Neural crest cell (in vitro differentiated cells): ENCODE measurements at regions not wholly inside any gene's neighbourhood (a gene's known extent, or its start where the extent isn't known, plus 50 kb on each side); places are given as distances from the start of the nearest gene placed in this dataset.

Experiments used
- DNase-seq: peaks from one replicate; pipeline ENCODE4 v3.0.0; 2021; ENCODE audit warnings: low read depth, mixed read lengths, low spot score
- H3K27ac Mint-ChIP-seq: one replicate; pipeline ENCODE4 v1.8.0; 2021; ENCODE audit warnings: mild to moderate bottlenecking, mixed read lengths; ENCODE audit not compliant: unreplicated experiment
- H3K27me3 Mint-ChIP-seq: 2 replicates; pipeline ENCODE4 v1.8.0; 2021; ENCODE audit warnings: low read depth, mild to moderate bottlenecking, mixed read lengths
- H3K36me3 Mint-ChIP-seq: 2 replicates; pipeline ENCODE4 v1.8.0; 2021; ENCODE audit warnings: low read depth, mild to moderate bottlenecking, mixed read lengths
- H3K4me1 Mint-ChIP-seq: 2 replicates; pipeline ENCODE4 v1.8.0; 2021; ENCODE audit warnings: mixed read lengths
- H3K4me3 Mint-ChIP-seq: one replicate; pipeline ENCODE4 v1.8.0; 2021; ENCODE audit warnings: mild to moderate bottlenecking, mixed read lengths
- H3K9me3 Mint-ChIP-seq: 2 replicates; pipeline ENCODE4 v1.8.0; 2021; ENCODE audit warnings: mixed read lengths
- CTCF ChIP-seq: fragments of 200-600 bp; sonication (generic); conservative IDR thresholded peaks from 2 replicates; pipeline ENCODE4 v1.5.0; 2021; ENCODE audit warnings: antibody characterized with exemption, mild to moderate bottlenecking

GRCh38 chr5:99248066-99248465 is 319.3 kb upstream of the CHD1 start:
- DNase-seq: no peak
- Mint-ChIP-seq H3K27me3 (no peaks in the 10 kb centered on the region), H3K4me3 (no peak overlapping the region), H3K4me1 (no peaks in the 10 kb centered on the region), H3K36me3 (no peaks in the 10 kb centered on the region), H3K27ac (no peak overlapping the region), H3K9me3 (peaks cover 3% of the 10 kb centered on the region)
- no peak for TF ChIP-seq CTCF

DNA sequence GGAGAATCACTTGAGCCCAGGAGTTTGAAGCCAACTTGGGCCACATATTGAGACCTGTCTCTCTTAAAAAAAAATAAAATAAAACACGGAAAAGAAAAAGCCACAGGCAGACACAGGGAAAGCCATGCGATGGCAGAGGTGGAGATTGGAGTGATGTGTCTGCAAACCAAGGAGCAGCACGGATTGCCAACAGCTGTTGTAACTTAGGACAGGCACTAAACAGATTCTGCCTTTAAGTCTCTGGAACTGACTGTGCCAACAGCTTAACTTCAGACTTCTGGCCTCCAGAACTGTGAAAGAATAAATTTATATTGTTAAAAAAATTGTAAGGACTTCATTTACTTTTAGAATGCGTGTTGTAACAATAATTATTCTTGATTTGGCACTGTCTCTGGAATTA is 318.5 kb upstream of the CHD1 start:
- no peak overlapping the region for H3K27ac Mint-ChIP-seq
- H3K4me3 Mint-ChIP-seq: no peak overlapping the region
- TF ChIP-seq CTCF: no peak

GRCh38 chr5:99243111-99243510 is 314.3 kb upstream of the CHD1 start:
- H3K4me3 Mint-ChIP-seq: no peak overlapping the region

More for the DNA sequence above, 318.5 kb upstream of the CHD1 start:
- Mint-ChIP-seq H3K36me3 (no peaks in the 10 kb centered on the region), H3K27me3 (no peaks in the 10 kb centered on the region), H3K9me3 (peaks cover 3% of the 10 kb centered on the region), H3K4me1 (no peaks in the 10 kb centered on the region)
- DNase-seq: no peak

DNA sequence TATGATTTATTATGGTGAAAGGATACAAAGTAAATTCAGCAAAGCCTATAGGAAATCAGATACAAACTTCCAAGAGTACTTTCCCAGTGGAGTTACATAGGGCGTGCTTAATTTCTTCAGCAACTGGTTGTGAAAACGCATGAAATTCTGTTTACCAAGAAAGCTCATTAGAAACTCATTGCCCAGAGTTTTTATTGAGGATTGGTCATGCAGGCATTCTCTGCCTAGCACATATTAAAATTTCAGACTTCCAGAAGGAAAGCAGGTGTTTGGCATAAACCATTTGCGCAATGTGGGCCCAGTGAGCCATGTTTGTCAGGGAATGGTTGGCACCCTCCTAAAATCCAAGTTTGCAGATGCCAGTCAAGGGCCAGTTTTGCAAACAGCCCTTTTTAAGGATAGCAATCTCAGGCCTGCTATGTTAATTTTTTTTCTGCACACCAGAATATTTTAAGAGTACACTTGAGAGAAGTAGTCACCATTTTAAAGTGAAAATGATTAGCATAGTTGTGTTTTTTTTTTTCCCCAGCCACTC is 311.1 kb upstream of the CHD1 start:
- no peak for DNase-seq
- Mint-ChIP-seq H3K27me3 (peaks cover 4% of the 10 kb centered on the region), H3K27ac (no peak overlapping the region), H3K4me1 (no peaks in the 10 kb centered on the region), H3K36me3 (no peaks in the 10 kb centered on the region), H3K4me3 (no peak overlapping the region), H3K9me3 (peaks cover 3% of the 10 kb centered on the region)
- TF ChIP-seq CTCF: no peak

More at GRCh38 chr5:99243111-99243510, 314.3 kb upstream of the CHD1 start:
- no peaks in the 10 kb centered on the region for H3K9me3 Mint-ChIP-seq
- no peak for DNase-seq
- no peaks in the 10 kb centered on the region for H3K27me3 Mint-ChIP-seq
- H3K36me3 Mint-ChIP-seq: no peaks in the 10 kb centered on the region
- no peak for TF ChIP-seq CTCF
- H3K27ac Mint-ChIP-seq: no peak overlapping the region
- H3K4me1 Mint-ChIP-seq: no peaks in the 10 kb centered on the region

DNA sequence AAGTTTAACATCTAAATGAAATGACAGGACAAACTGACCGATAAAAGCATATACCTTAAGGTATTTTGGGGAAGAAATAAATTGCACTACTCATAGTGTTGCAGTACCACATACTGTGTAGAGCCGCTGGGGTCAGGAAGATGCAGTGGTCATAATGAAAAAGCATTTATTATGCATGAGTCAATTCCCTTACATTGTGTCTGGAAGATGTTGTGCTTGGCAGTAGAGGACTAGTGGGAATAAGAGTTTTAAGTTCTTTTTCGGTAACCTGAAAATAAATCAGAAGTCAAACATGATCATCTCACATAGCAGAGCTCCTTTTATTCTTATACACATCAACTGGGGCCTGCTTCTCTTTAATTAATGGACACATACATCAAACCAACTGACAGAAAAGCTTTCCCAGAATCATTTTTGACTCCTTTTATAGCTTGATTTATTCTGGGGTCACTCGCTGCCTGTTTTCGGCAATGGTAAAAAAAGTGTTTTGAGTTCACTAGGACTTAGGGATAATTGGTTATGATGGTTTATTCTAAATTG is 262.5 kb upstream of the CHD1 start:
- H3K4me1 Mint-ChIP-seq: peaks cover 4% of the 10 kb centered on the region

More for the DNA sequence above, 262.5 kb upstream of the CHD1 start:
- no peak overlapping the region for H3K27ac Mint-ChIP-seq
- no peak overlapping the region for H3K4me3 Mint-ChIP-seq
- H3K27me3 Mint-ChIP-seq: peaks cover 8% of the 10 kb centered on the region
- H3K9me3 Mint-ChIP-seq: no peaks in the 10 kb centered on the region
- H3K36me3 Mint-ChIP-seq: no peaks in the 10 kb centered on the region
- no peak for DNase-seq
- no peak for TF ChIP-seq CTCF
